ENCODE measurements at regions not wholly inside any gene's neighbourhood (a gene's known extent, or its start where the extent isn't known, plus 50 kb on each side); places are given as distances from the start of the nearest gene placed in this dataset.
A peak's percentile ranks its signal among the peaks of the same experiment; 100 is the strongest.
"Not testable (repeated sequence)": the region's sequence is repeated elsewhere in the genome, so short reads cannot be mapped to it uniquely, and the experiment has no call there.

DNA sequence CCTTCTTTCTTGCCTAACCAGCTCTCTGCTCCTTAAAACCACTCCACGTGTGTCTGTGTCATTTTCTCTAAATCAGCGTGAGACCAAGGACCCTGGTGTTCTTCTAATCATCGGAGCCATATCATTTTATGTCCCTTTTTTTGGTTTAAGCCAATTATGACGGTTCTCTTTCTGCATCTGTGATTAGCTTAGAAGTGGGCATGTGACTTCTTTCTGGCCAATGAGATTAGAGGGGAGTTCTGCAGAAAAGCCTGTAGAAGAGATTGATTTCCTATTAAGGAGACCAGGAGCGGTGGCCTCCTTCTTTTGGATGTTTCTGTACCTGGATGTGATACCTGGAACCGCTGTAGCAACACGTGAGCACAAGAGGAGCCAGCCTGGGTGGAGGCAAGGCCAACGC lies 97.5 kb upstream of the PABPC3 start:
- Histone ChIP-seq H2AFZ (peak overlapping the region; percentile 67; the same call in 1 of the 2 replicates), H3K79me2 (replicated peaks; ENCODE audit: insufficient read depth) (no peaks in the 10 kb centered on the region), H3K9me2 (ENCODE audit: insufficient read depth) (no peaks in the 10 kb centered on the region; the same call in 1 of the 2 replicates), H4K20me1 (replicated peaks; ENCODE audit: insufficient read depth) (no peaks in the 10 kb centered on the region), H3K36me3 (ENCODE audit: insufficient read depth) (no peaks in the 10 kb centered on the region), H3K4me1 (ENCODE audit: insufficient read depth) (0 out of 2 replicates have a peak, but pooled peaks cover 3% of the 10 kb centered on the region), H3K4me3 (no peak overlapping the region), H3F3A (replicated peaks; ENCODE audit: low read depth) (no peaks in the 10 kb centered on the region), H3K27ac (ENCODE audit: low read depth) (no peak overlapping the region), H3K27me3 (ENCODE audit: insufficient read depth) (no peaks in the 10 kb centered on the region), H3K4me2 (no peak overlapping the region)
- Mint-ChIP-seq H3K4me1 (peaks cover 9% of the 10 kb centered on the region; the same call in 2 of the 3 replicates), H3K36me3 (ENCODE audit: low read depth) (no peaks in the 10 kb centered on the region), H3K27me3 (ENCODE audit: insufficient read depth, low read depth, poor library complexity) (peaks cover 4% of the 10 kb centered on the region), H3K27ac (no peak overlapping the region), H3K9me3 (no peaks in the 10 kb centered on the region), H3K4me3 (no peak overlapping the region)
- no peak for TF ChIP-seq CREB1 (CRISPR knock-in tag; IDR thresholded peaks at IDR 0.05; ENCODE audit: low read depth)
- TF ChIP-seq ETS1 (IDR thresholded peaks at IDR 0.05) = no peak
- no peak for TF ChIP-seq NANOG (IDR thresholded peaks at IDR 0.05; ENCODE audit: borderline replicate concordance)
- ATAC-seq (no peak), DNase-seq (ENCODE audit: low spot score) (no peak)

GRCh38 chr13:25001476-25002206 lies 94.3 kb upstream of the PABPC3 start:
- H3K27ac ChIP-seq (ENCODE audit: low read depth) = no peak overlapping the region
- H4K20me1 ChIP-seq (replicated peaks; ENCODE audit: insufficient read depth) = no peaks in the 10 kb centered on the region
- H3K36me3 ChIP-seq (ENCODE audit: insufficient read depth) = no peaks in the 10 kb centered on the region
- no peaks in the 10 kb centered on the region for H3K36me3 Mint-ChIP-seq (ENCODE audit: low read depth)
- no peak overlapping the region for H3K27ac Mint-ChIP-seq
- H3K9me3 Mint-ChIP-seq = no peaks in the 10 kb centered on the region
- H3K4me1 Mint-ChIP-seq = peaks cover 9% of the 10 kb centered on the region; the same call in 2 of the 3 replicates
- 0 out of 2 replicates have a peak, but pooled peaks cover 3% of the 10 kb centered on the region for H3K4me1 ChIP-seq (ENCODE audit: insufficient read depth)
- TF ChIP-seq EZH2 (IDR thresholded peaks at IDR 0.05; ENCODE audit: low read depth, unreplicated experiment) = no peak
- no peak for TF ChIP-seq ZNF114 (CRISPR knock-in tag; IDR thresholded peaks at IDR 0.05)
- TF ChIP-seq CTCF (conservative IDR thresholded peaks at IDR 0.05; ENCODE audit: low read depth in 2 of 2) = 0 out of 4 replicates have a peak, but pooled peaks of 1 of the 2 experiments have one; percentile 16
- no peaks in the 10 kb centered on the region for H3K27me3 ChIP-seq (ENCODE audit: insufficient read depth)
- no peaks in the 10 kb centered on the region for H3K79me2 ChIP-seq (replicated peaks; ENCODE audit: insufficient read depth)
- H3K4me3 Mint-ChIP-seq = no peak overlapping the region
- no peak overlapping the region for H3K4me2 ChIP-seq
- H3F3A ChIP-seq (replicated peaks; ENCODE audit: low read depth) = no peaks in the 10 kb centered on the region
- ATAC-seq = no peak
- H3K4me3 ChIP-seq = no peak overlapping the region
- no peaks in the 10 kb centered on the region; the same call in 1 of the 2 replicates for H3K9me2 ChIP-seq (ENCODE audit: insufficient read depth)
- DNase-seq (ENCODE audit: low spot score) = no peak
- peak overlapping the region; percentile 25; the same call in 1 of the 2 replicates for H2AFZ ChIP-seq
- peaks cover 5% of the 10 kb centered on the region for H3K27me3 Mint-ChIP-seq (ENCODE audit: insufficient read depth, low read depth, poor library complexity)

- not testable (repeated sequence) for H3K9me2 ChIP-seq (ENCODE audit: insufficient read depth); H3K79me2 ChIP-seq (replicated peaks; ENCODE audit: insufficient read depth); H3K4me3 Mint-ChIP-seq; H3K36me3 Mint-ChIP-seq (ENCODE audit: low read depth); H3K27me3 ChIP-seq (ENCODE audit: insufficient read depth); H3K36me3 ChIP-seq (ENCODE audit: insufficient read depth); H3K4me1 ChIP-seq (ENCODE audit: insufficient read depth); H3K27ac Mint-ChIP-seq; H3K4me3 ChIP-seq; H3K27ac ChIP-seq (ENCODE audit: low read depth); H3K4me2 ChIP-seq; H3F3A ChIP-seq (replicated peaks; ENCODE audit: low read depth); H3K4me1 Mint-ChIP-seq; H4K20me1 ChIP-seq (replicated peaks; ENCODE audit: insufficient read depth); H3K9me3 Mint-ChIP-seq; H3K27me3 Mint-ChIP-seq (ENCODE audit: insufficient read depth, low read depth, poor library complexity)
- 0 out of 4 replicates have a peak, but pooled peaks of 1 of the 2 experiments have one; percentile 16 for TF ChIP-seq CTCF (conservative IDR thresholded peaks at IDR 0.05; ENCODE audit: low read depth in 2 of 2)
- H2AFZ ChIP-seq = 0 out of 2 replicates have a peak overlapping the region, but pooled peaks have one; percentile 23
- ATAC-seq = peak; percentile 57
- DNase-seq (ENCODE audit: low spot score) = peak; percentile 40
These were observed 93.6 kb upstream of the PABPC3 start for GRCh38 chr13:25002311-25002710.

DNA sequence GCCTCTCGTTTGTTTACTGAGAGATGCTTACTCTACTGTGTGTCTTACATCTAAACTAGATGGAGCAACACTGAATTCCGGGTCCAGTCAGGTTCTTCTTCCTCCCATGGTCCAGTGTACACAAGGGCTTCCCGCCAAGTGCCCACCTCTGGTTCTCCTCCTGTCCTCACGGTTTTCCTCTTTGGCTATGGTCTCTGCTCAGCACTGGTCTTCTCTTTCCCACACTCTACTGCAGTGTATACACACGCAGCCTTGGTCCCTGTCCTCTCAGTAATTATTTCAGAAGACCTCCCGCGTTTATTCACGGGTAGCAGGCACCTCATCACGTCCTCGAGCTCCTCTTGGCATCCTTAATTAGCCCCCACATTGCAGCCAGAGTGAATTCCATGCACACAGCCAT lies 91.4 kb upstream of the PABPC3 start:
- not testable (repeated sequence) for H3F3A ChIP-seq (replicated peaks; ENCODE audit: low read depth); H3K4me1 ChIP-seq (ENCODE audit: insufficient read depth); H3K27me3 ChIP-seq (ENCODE audit: insufficient read depth); H2AFZ ChIP-seq; H3K36me3 ChIP-seq (ENCODE audit: insufficient read depth); H3K27ac ChIP-seq (ENCODE audit: low read depth); H3K4me3 ChIP-seq; H3K27ac Mint-ChIP-seq; H3K4me1 Mint-ChIP-seq; H3K4me2 ChIP-seq; H3K79me2 ChIP-seq (replicated peaks; ENCODE audit: insufficient read depth); H3K36me3 Mint-ChIP-seq (ENCODE audit: low read depth); H4K20me1 ChIP-seq (replicated peaks; ENCODE audit: insufficient read depth); H3K4me3 Mint-ChIP-seq; H3K9me3 Mint-ChIP-seq; H3K27me3 Mint-ChIP-seq (ENCODE audit: insufficient read depth, low read depth, poor library complexity); H3K9me2 ChIP-seq (ENCODE audit: insufficient read depth); DNase-seq (ENCODE audit: low spot score)
- ATAC-seq = peak; percentile 19; the same call in 2 of the 3 replicates

Measured in GM23338 (cell line).